ENCODE measurements at regions not wholly inside any gene's neighbourhood (a gene's known extent, or its start where the extent isn't known, plus 50 kb on each side); places are given as distances from the start of the nearest gene placed in this dataset.
"Not testable (repeated sequence)": the region's sequence is repeated elsewhere in the genome, so short reads cannot be mapped to it uniquely, and the experiment has no call there.

DNA sequence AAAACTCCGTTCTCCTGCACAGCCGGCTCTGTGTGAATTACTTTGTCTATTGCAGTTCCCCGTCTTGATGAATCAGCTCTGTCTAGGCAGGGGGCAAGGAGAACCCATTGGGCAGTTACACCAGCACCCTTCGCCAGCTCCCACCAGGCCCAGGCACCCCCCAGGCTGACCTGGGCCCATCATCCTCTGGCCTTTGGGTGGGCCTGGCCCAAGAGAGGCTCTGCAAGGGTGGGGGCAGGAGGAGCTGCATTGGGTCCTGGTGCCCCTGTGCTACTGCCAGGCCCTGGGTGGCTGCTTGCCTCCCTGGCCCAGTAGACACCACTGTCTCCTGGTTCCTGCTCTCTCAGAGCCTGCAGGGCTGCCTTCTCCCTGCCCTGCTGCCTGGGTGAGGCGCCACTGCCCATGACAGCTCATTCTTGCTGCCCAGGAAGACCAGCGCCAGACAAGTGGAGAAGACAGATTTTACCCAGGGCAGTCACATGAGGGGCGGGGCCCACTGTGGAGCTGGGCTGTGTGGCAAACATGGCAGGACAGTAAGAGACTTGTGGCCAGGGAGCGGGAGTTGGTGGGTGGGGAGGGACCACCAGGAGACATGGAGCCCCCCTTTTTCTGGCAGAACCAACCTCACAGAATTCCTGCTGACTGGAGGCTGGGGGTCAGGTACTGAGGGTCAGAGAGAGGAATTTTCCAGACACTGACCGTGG is 67.2 kb downstream of the MRPL36 start:
- DNase-seq (ENCODE audit: extremely low spot score, insufficient read length, low read depth) = no peak

DNA sequence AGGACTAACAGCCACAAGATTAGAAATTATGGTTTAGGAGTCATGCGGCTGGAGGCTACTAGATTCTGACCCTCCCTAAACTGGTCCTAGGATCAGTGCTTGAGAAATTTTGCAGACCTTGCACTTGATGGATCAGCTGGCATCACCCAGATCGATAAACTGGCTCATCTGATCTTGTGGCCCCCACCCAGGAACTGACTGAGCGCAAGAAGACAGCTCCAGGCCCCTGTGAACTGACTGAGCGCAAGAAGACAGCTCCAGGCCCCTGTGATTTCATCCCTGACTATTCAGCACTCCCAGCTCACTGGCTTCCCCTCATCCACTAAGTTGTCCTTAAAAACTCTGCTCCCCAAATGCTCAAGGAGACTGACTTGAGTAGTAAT is 67.8 kb downstream of the MRPL36 start:
- not testable (repeated sequence) for FAIRE-seq; DNase-seq (ENCODE audit: extremely low spot score, insufficient read length, low read depth)

More for the DNA sequence above, 67.2 kb downstream of the MRPL36 start:
- FAIRE-seq = no peak

DNA sequence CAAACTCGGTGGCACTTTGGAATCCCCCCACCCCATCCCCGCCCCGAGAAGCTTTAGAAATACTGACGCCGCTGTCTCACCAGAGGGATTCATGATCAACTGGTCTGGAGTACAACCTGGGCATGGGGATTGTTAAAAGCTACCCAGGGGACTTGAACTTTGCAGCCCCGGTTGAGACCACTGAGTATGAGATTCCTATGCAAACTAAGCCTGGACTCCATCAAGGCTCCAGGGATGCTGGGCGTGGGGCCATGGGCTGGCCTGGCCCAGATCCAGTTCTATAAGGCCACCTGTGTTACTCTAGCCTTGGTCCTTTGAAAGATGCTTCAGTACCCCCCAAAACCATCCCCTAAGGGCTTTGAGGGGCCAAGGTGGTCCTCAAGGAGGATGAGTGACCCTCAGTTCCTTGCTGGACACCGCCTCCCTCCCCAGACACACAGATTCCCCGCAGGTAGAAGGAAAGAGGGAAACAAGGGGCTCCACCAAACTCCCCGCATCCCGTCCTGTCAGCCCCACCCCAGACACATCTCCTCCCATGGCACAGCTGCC is 68.5 kb downstream of the MRPL36 start:
- no peak for DNase-seq (ENCODE audit: extremely low spot score, insufficient read length, low read depth)
- FAIRE-seq = no peak

DNA sequence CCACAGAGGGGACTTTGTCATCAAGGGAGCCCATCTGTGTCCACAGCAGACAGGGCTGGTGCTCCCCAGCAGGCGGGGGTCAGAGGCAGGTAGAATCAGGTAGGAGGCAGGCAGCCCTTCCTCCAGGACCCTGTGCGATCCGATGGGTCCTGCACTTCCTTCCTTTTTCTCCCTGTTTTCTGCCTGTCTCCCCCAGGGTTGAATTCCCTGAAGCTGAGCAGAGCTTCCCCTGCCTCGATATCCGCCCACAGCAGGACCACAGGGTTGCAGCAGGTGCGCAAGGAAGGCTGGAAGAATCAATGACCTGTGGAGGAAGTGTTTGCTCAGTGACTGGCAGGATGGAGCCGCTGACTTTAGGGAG is 69.2 kb downstream of the MRPL36 start:
- FAIRE-seq (no peak), DNase-seq (ENCODE audit: extremely low spot score, insufficient read length, low read depth) (no peak)

DNA sequence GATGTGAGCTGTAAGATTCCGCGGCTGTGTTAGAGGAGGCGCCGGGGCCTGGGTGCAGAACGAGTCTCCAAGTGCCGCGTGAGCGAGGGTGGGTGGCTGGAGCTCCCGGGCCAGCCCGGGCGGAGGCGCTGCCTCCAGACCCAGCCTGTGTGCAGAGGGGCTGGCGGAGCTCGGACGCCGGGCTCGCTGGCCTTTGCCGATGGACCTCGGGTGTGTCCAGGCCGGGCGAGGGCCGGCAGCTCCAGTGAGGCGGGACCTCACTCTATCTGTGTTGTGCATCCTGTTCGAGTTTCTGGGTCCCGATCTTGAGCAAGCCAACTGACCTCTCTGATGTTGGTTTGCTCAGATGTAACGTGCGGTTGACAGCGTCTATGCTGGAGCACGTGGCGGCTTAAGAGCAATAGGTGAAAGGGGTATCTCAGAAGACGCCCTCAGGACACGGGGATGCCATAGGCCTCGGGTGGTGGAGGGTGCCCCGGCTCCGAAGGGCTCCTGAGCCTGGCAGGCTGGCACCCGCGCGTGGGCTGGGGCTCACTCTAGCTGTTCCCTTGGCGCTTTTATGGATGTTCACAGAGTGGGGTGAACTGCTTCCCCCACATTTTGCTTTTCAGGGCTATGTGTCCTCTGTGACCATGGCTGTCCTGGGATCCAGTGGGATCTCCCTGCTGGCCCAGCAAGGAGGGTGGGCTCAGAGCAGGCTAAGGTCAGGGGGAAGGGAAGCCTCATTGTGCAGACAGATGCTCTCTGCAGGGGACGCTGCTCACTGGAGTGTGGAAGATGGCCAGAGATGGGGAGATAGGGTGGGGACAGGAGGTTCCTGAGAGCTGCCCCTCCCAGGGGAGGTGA is 69.8 kb downstream of the MRPL36 start:
- DNase-seq (ENCODE audit: extremely low spot score, insufficient read length, low read depth) = no peak
- FAIRE-seq = no peak

DNA sequence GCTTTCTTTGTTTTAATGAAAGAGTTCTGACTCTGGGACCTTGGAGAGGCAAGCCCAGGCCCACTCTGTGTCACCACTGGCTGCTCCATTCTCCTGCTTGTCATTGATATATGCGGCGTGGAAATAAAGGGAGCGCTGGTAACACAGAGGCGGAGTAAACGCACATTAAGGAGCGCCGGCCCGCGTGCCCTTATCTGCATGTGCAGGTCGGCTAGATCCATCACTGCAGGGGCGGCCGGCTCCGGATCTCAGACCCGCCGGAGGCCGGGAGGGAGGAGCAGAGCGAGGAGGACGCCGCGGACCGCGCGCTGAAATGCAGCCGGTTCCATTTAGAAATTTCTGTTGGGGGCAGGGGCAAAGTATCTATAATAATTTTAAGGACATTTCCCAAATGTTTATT is 70.8 kb downstream of the MRPL36 start:
- FAIRE-seq = no peak

DNA sequence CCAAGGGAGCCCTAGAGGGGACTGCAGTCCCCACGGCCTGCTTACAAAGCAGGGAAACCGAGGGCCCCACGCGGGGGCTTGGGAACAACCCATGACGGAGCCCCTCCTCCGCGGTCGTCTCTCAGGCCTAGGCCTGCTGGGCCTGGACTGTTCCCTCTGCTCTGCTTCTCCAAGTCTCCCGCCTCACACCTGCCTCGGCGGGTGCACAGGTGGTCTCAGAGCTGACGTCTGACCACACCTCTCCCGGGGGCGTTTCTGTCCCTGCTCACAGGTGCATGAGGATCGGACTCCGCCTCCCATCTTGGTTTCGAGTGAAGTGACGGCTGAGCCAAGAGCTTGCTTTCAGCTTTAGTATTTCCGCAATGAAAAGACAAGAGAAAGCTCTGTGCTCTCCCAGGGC is 72.1 kb downstream of the MRPL36 start:
- FAIRE-seq = no peak
- no peak for DNase-seq (ENCODE audit: extremely low spot score, insufficient read length, low read depth)

More for the DNA sequence above, 70.8 kb downstream of the MRPL36 start:
- DNase-seq (ENCODE audit: extremely low spot score, insufficient read length, low read depth) = no peak

DNA sequence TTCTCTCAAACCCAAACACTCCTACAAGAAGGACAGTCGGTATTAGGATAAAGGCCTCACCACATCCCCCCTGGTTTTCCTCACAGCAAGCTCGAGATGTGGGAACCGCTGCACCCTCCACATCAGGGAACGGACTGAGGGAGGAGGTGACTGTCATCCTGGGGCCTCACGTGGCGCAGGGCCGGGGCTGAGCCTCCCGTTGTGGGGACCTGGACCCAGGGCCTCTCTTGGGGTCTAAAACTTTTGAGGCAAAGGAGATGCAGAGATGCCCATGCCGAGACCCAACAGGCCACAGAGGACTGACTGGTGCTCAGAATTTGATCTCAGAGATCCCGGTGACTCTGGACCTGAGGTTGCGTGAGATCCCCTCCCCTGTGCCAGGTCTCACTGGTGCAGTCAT is 72.7 kb downstream of the MRPL36 start:
- FAIRE-seq (no peak), DNase-seq (ENCODE audit: extremely low spot score, insufficient read length, low read depth) (no peak)

DNA sequence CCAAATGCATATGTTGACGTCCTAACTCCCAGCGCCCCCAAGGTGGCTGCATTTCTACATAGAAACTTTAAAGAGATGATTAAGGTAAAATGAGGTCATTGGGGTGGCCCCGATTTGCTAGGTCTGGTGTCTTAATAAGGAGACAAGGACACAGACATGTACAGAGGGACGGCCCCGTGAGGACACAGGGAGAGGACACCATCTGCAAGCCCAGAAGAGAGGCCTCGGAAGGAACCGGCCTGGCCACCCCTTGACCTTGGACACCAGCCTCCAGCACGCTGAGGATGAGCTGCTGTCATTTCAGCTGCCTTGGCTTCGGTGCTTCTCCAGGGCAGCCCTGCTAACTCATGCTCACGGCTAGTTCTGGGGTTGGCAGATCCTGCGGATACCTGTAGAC is 73.2 kb downstream of the MRPL36 start:
- no peak for FAIRE-seq
- no peak for DNase-seq (ENCODE audit: extremely low spot score, insufficient read length, low read depth)

DNA sequence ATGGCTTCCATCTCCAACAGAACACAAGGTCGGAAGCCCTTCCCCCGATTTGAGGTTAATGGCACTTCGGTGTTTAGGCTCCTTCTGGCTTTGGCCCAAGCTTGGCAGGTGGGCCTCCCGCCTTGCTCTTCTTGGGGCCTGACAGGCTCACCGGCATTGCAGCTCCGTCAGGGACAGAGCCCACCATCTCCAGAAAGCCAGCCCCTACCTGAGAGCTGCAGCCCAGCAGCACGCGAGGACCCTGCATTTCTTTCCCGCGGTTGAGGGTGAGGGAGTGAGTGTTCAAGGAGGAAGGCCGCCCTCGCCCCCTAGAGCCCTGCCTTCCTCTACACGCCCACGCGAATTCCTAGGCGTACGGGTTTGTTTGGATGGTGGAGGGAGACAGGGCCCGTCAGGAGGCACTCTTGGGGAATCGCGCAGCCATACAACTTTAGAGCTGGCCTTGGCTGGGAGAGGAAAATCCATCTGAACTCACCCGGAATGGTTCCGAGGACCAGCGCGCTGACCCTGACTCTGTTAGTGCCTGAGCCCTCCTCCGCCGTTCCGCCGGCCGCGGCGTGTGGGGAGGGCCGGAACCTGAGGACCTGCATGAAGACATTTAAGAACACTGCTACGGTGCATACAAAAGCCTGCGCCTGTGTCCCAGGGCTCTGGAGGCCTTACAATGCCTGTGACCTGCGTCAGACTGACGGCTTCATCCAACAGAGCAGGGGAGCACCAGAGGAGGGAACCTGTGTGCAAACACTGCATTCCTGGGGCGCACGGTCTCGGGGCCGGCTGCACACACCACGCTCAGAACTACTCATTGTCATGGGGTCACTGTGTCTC is 73.8 kb downstream of the MRPL36 start:
- DNase-seq (ENCODE audit: extremely low spot score, insufficient read length, low read depth) = no peak
- FAIRE-seq = no peak

DNA sequence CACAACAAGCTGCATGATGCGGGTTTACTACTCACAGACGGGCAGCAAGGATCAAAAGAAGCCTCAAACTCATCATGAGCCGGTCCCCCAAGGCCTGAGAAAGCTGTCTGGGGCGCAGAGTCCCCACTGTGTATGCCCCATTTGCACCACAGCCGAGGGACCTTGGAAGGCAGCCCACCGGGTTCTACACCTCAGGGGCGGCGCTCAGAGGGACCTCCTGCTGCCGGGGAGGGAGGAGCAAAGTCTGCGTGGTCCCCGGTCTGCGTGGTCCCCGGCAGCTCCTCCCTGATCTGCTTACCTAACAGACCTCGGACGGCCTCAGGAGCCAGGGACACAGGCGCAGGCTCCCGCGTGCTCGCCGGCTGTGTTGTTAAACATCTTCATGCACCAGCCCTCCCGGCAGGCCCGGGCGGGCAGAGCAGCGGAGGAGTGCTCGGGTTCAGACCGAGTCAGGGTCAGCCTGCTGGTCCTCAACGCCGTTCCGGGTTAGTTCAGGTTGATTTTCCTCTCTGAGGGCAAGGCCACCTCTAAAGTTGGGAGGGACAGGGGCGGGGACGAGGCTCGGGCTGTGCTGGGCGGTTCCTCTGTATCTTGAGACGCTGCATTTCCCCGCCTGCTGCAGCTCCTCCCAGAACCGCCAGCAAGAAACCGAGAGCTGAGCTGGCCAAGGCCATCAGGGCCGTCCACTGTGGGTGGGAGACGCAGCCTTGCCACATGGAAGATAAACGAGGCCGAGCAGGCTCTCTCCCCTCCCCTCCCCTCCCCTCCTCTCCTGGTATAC is 74.6 kb downstream of the MRPL36 start:
- DNase-seq (ENCODE audit: extremely low spot score, insufficient read length, low read depth) = no peak
- no peak for FAIRE-seq

DNA sequence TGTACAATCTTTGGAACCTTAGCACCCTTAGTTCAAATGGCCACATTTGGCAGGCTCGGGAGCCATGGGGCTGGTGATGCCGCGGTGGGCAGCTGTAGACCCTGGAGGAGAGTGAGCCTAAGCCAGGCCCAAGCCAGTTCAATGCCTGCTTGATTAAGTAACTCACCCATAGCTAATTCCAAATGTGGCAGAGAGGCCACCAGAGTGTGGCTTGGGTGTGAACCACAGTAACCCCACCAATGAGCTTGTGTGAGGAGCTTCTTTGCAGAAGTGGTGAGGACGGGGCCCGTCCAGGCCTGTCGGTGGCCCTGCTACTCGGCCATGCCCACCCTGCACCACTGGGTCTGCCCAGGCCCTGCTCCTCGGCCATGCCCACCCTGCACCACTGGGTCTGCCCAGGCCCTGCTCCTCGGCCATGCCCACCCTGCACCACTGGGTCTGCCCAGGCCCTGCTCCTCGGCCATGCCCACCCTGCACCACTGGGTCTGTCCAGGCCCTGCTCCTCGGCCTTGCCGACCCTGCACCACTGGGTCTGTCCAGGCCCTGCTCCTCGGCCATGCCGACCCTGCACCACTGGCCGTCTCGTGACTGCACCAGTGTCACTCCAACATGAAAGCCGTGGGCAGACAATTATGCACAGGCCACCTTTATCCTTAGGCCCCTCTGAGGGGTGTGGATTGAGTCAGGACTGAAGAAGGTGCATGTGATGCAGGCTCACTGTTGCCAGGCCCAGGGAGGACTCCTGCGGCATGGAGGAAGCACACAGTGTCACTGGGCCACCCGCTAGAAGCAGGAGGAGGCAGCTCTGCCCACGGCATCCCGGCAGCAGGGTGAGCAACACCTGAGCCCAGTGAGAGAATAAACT is 75.4 kb downstream of the MRPL36 start:
- DNase-seq (ENCODE audit: extremely low spot score, insufficient read length, low read depth) (no peak), FAIRE-seq (no peak)

DNA sequence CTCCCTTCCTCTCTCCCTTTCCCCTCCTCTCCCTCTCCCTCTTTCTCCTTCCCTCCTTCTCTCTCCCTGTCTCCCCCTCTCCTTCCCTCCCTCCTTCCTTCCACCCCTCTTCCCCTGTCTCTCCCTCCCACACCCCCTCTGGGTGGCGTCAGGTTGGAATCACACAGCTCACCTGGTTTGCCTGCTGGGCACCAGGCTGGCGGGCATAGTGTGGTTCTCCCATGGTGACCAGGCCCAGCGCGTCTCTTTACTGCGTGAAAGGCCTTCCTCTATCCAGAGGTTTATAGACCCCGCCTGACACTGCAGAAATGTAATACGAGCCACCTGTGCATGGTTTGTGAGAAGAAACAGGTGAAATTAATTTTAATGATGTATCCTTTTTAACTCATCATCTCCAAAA is 76.2 kb downstream of the MRPL36 start:
- DNase-seq (ENCODE audit: extremely low spot score, insufficient read length, low read depth) (no peak), FAIRE-seq (no peak)

DNA sequence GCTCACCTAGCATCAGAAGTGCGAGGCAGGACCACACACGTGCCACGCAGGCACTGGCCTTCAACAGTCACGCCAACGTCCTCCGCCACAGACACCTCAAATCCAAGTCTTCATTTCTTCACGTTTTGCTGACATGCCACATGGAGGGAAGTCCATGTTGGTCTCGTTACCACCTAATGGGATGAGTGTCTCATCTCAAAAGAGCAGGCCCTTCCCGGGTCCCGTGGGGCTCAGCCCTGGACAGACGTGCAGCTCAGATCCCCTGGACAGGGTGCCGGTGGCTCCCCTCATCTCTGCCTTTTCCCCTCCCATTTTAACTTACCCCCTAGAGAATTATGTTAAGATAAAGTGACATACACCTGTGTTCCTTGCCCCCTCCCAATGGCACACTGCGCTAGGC is 76.8 kb downstream of the MRPL36 start:
- FAIRE-seq (no peak), DNase-seq (ENCODE audit: extremely low spot score, insufficient read length, low read depth) (no peak)

DNA sequence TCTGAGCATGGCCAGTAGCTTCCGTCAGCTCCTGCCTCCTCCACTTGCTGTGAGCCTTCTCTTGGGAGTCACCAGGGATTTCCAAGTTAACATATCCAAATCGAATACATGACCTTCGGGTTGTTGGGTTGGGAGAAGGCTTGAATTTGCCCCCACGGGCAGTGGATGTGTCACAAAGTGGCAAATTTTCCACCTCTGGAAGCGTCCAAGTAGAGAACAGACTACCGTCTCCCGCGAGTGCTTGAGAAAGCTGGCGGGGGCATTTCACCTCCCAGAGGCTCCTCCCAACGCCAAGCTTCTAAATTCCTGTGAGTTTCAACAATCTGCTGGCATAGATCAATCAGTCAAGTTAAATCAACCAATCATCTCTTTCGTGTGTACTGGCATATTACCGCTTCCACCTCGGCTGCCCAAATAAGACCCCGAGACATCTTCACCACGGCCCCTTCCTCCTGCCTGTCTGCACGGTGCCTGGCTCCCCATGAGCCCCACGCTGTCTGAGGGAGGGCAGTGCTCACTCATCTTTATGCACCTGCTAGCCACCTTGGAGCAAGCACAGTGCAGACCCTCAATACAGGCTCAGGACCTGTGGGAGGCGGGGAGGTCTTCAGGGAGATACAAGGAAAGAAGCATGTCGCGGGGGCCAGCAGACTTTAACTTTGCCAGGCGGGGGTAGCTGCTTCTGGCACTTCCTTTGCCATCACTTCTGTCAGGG is 79.1 kb downstream of the MRPL36 start:
- no peak for FAIRE-seq
- no peak for DNase-seq (ENCODE audit: extremely low spot score, insufficient read length, low read depth)

DNA sequence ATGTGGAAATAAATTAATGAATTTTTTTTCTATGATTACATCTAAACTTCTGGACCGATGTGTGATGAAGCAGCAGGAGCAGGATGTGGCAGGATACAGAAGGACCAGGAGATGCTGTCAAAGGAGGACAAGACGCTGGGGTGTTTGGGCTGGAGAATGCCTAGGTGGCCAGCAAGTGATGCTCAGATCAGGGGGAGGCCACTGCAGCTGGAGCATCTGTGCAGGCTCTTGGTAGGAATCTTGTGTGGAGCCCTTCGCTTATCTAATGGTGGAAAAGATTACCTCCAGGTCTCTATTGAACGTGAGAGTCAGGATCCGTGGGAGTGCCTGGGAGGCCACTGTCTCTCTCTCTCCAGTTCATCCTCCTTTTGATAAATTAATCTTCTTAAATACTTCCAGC is 79.8 kb downstream of the MRPL36 start:
- FAIRE-seq = no peak
- DNase-seq (ENCODE audit: extremely low spot score, insufficient read length, low read depth) = no peak

DNA sequence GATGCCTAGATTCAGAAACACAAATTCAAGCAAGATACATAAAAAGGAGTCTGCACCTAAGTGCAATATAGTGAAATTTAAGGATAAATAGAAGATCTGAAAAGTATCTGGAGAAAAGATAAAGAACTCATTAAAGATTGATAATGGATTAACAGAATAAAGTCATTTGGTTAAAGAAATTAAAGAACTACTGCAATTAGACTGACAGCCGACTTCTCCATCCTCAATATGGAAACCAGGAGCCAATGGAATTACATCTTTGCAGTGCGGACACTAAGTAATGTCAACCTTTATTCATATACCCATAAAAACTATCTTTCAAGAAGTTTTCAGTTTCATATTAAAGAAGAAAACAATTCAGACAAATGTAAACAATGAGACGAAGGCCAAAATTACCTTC is 81.0 kb downstream of the MRPL36 start:
- FAIRE-seq (no peak), DNase-seq (ENCODE audit: extremely low spot score, insufficient read length, low read depth) (no peak)

DNA sequence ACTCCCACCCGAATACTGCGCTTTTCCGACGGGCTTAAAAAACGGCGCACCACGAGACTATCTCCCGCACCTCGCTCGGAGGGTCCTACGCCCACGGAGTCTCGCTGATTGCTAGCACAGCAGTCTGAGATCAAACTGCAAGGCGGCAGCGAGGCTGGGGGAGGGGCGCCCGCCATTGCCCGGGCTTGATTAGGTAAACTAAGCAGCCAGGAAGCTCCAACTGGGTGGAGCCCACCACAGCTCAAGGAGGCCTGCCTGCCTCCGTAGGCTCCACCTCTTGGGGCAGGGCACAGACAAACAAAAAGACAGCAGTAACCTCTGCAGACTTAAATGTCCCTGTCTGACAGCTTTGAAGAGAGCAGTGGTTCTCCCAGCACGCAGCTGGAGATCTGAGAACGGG is 89.5 kb downstream of the MRPL36 start:
- DNase-seq (ENCODE audit: extremely low spot score, insufficient read length, low read depth); FAIRE-seq: not testable (repeated sequence)
